ENCODE measurements at regions not wholly inside any gene's neighbourhood (a gene's known extent, or its start where the extent isn't known, plus 50 kb on each side); places are given as distances from the start of the nearest gene placed in this dataset.

DNA sequence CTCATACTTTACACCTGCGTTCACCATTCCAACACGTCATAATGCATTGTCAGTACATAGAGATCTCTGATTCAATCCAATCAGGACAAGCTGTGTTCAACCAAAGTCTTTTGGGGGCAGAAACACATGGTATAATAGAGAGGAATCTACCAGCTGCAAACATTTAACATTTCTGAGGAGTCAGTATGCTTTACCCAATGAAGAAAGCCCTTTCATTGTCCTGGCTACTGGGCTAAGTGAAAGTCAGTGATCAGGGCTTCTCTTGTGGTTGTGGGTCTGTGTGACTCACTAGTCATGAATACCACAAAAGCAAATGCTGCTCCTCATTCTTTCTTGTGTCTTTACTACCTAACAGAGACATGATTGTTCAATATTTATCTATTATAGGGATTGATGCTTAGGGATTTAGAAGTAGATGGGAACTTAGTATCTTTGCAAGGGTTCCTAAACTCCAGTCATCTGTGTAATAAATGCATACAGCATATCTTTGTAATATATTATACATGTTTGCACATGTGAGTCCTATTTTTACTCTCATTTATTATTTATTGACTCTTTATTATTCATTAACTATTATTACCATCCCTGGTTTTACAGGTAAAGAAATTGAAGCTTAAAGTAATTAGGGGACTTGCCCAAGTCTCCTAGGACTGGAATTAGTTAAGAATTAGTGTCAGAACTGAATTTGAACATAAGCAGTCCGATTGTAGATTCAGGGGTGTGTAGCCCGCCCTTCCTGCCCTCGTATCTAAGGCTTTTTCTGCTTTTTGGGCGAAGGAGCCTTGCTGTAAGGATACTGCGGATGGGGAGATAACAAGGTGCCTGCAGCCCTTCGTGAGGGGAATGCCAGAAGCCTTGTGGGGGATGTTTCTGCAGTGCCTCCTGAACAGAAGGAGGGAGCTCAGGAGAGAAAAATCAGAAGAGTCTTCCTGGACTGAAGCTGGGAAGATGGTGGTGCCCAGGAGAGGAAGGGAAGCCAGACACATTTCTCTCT lies 353.1 kb upstream of the BOD1L1 start:
- Histone ChIP-seq H3K36me3 (ENCODE audit: insufficient read depth in 1 of 2, low read depth in 1 of 2) (no peaks in the 10 kb centered on the region), H3K27me3 (ENCODE audit: insufficient read depth in 3 of 3, low read length in 2 of 3) (no peaks in the 10 kb centered on the region), H3K4me1 (no peaks in the 10 kb centered on the region), H3K27ac (no peak overlapping the region), H3K4me3 (no peak overlapping the region), H3K9me3 (no peaks in the 10 kb centered on the region)
- WGBS, 3 donors, result 74 to 77% (median 74%) methylated on average over 8 of the region's 8 CpGs
- ATAC-seq (no peak), DNase-seq (no peak)
- intact Hi-C loops (cut with DNase I), result no loop called here
- TF ChIP-seq, protein P1, sequence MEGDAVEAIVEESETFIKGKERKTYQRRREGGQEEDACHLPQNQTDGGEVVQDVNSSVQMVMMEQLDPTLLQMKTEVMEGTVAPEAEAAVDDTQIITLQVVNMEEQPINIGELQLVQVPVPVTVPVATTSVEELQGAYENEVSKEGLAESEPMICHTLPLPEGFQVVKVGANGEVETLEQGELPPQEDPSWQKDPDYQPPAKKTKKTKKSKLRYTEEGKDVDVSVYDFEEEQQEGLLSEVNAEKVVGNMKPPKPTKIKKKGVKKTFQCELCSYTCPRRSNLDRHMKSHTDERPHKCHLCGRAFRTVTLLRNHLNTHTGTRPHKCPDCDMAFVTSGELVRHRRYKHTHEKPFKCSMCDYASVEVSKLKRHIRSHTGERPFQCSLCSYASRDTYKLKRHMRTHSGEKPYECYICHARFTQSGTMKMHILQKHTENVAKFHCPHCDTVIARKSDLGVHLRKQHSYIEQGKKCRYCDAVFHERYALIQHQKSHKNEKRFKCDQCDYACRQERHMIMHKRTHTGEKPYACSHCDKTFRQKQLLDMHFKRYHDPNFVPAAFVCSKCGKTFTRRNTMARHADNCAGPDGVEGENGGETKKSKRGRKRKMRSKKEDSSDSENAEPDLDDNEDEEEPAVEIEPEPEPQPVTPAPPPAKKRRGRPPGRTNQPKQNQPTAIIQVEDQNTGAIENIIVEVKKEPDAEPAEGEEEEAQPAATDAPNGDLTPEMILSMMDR (IDR thresholded peaks at IDR 0.05), result no peak

GRCh38 chr4:13981499-13981898 lies 354.0 kb upstream of the BOD1L1 start:
- no peak overlapping the region for H3K4me3 ChIP-seq
- no peaks in the 10 kb centered on the region for H3K27me3 ChIP-seq (ENCODE audit: insufficient read depth in 3 of 3, low read length in 2 of 3)
- H3K4me1 ChIP-seq, result no peaks in the 10 kb centered on the region
- 62 to 63% (median 63%) methylated on average over 8 of the region's 8 CpGs for WGBS, 3 donors
- H3K27ac ChIP-seq, result no peak overlapping the region
- TF ChIP-seq, protein P1 (IDR thresholded peaks at IDR 0.05), result no peak
- no peaks in the 10 kb centered on the region for H3K36me3 ChIP-seq (ENCODE audit: insufficient read depth in 1 of 2, low read depth in 1 of 2)
- ATAC-seq, result no peak
- H3K9me3 ChIP-seq, result no peaks in the 10 kb centered on the region
- no peak for DNase-seq
- intact Hi-C loops (cut with DNase I), result no loop called here

GRCh38 chr4:13982010-13982409 lies 354.5 kb upstream of the BOD1L1 start:
- Histone ChIP-seq H3K9me3 (no peaks in the 10 kb centered on the region), H3K36me3 (ENCODE audit: insufficient read depth in 1 of 2, low read depth in 1 of 2) (no peaks in the 10 kb centered on the region), H3K27me3 (ENCODE audit: insufficient read depth in 3 of 3, low read length in 2 of 3) (no peaks in the 10 kb centered on the region), H3K4me1 (no peaks in the 10 kb centered on the region), H3K4me3 (no peak overlapping the region), H3K27ac (no peak overlapping the region)
- ATAC-seq, result no peak
- TF ChIP-seq, protein P1 (IDR thresholded peaks at IDR 0.05), result no peak
- DNase-seq, result no peak
- intact Hi-C loops (cut with DNase I), result no loop called here
- 49 to 59% (median 57%) methylated on average over 5 of the region's 5 CpGs for WGBS, 3 donors

DNA sequence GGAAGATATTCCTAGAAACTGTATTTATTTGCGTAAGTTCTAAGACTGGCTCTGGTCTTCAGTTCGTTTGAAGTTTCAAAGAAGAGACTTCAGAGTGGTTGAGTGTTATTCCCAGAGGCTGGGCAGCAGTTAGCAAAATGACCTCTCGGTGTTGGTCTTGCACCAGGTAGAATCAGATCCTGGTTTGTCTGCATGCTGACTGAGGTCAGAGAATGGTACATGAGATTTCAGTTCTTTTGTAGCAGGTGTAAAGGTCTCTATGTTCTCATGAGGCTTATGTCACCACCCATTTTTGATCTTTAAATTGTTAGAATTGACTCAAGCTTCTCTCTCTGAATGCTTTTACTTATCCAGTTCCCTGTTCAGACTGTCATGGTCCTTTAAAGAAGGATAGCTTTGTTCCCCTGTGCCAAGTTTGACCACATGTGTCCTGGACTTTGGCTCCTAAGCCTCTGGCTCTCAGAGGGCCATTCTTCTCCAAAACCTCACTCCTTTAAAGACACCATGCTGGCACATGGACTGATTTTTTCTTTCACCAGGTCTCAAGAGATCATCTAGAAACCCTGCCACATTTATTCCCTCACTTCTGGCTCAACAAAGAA lies 355.8 kb upstream of the BOD1L1 start:
- TF ChIP-seq, protein P1 (IDR thresholded peaks at IDR 0.05), result no peak
- 77 to 79% (median 78%) methylated on average over 3 of the region's 3 CpGs for WGBS, 3 donors
- H3K4me3 ChIP-seq, result no peak overlapping the region
- H3K4me1 ChIP-seq, result no peaks in the 10 kb centered on the region
- no peak for DNase-seq
- intact Hi-C loops (cut with DNase I), result no loop called here
- H3K27me3 ChIP-seq (ENCODE audit: insufficient read depth in 3 of 3, low read length in 2 of 3), result no peaks in the 10 kb centered on the region
- no peak for ATAC-seq
- H3K9me3 ChIP-seq, result no peaks in the 10 kb centered on the region
- H3K27ac ChIP-seq, result no peak overlapping the region
- H3K36me3 ChIP-seq (ENCODE audit: insufficient read depth in 1 of 2, low read depth in 1 of 2), result no peaks in the 10 kb centered on the region
